ENCODE measurements at regions not wholly inside any gene's neighbourhood (a gene's known extent, or its start where the extent isn't known, plus 50 kb on each side); places are given as distances from the start of the nearest gene placed in this dataset.
"Not testable (repeated sequence)": the region's sequence is repeated elsewhere in the genome, so short reads cannot be mapped to it uniquely, and the experiment has no call there.

- DNase-seq (ENCODE audit: low read depth in 1 of 2, low spot score in 1 of 2) = no peak
These were observed 117.8 kb upstream of the ENPP6 start for GRCh38 chr4:184335520-184335919.

GRCh38 chr4:184333446-184333845 is 115.8 kb upstream of the ENPP6 start:
- DNase-seq (ENCODE audit: low read depth in 1 of 2, low spot score in 1 of 2) = not testable (repeated sequence)

- no peak for DNase-seq (ENCODE audit: low read depth in 1 of 2, low spot score in 1 of 2)
These were observed 113.8 kb upstream of the ENPP6 start for GRCh38 chr4:184331268-184331995.

GRCh38 chr4:184330517-184331094 is 112.9 kb upstream of the ENPP6 start:
- DNase-seq (ENCODE audit: low read depth in 1 of 2, low spot score in 1 of 2) = not testable (repeated sequence)

GRCh38 chr4:184329659-184330400 is 112.2 kb upstream of the ENPP6 start:
- no peak for DNase-seq (ENCODE audit: low read depth in 1 of 2, low spot score in 1 of 2)

- no peak for DNase-seq (ENCODE audit: low read depth in 1 of 2, low spot score in 1 of 2)
These were observed 111.6 kb upstream of the ENPP6 start for GRCh38 chr4:184329235-184329634.

GRCh38 chr4:184328022-184328736 is 110.5 kb upstream of the ENPP6 start:
- DNase-seq (ENCODE audit: low read depth in 1 of 2, low spot score in 1 of 2) = peak in 1 of 2 donors; percentile 45

GRCh38 chr4:184324939-184325477 is 107.3 kb upstream of the ENPP6 start:
- no peak for DNase-seq (ENCODE audit: low read depth in 1 of 2, low spot score in 1 of 2)

- no peak for DNase-seq (ENCODE audit: low read depth in 1 of 2, low spot score in 1 of 2)
These were observed 104.8 kb upstream of the ENPP6 start for GRCh38 chr4:184322328-184323025.

DNA sequence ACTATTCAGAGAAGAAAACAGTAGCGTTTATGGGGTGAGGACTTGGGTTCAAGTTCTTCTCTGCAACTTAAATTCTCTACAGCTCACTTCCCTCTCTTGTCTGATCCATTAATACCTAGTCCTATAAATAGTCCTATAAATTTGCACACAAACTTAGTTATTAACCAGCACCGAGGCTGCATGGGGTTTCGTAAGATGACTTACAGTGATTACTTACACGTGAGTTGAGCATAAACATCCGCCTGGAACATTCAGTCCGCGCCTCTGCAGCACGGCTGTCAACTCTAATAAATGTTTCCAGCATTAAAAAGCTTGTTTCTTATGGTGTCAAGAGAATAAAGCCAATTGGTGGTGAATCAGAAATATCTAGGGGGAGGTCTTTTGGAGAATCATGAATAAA is 103.0 kb upstream of the ENPP6 start:
- no peak for DNase-seq (ENCODE audit: low read depth in 1 of 2, low spot score in 1 of 2)

DNA sequence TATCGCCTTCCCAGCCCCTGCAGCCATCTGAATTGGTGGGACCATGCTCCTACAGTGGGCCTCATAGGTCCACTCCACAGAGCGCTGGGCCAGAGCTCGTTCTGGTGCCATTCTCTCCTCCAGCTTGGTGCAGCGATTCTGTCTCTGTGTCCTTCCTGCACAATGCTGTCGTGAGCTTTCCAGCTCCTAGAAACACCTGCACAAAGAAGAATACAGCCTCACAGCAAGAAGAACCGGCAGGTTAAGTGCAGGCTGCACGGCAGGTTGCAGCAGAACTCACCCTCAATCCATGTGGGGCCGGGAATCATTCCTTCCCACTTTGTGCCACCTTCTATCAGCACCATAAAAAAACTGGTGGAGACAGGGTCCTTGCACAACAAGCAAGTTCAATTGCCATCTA is 101.2 kb upstream of the ENPP6 start:
- DNase-seq (ENCODE audit: low read depth in 1 of 2, low spot score in 1 of 2) = no peak

- no peak for DNase-seq (ENCODE audit: low read depth in 1 of 2, low spot score in 1 of 2)
These were observed 99.7 kb upstream of the ENPP6 start for GRCh38 chr4:184317234-184317918.

GRCh38 chr4:184316821-184317220 is 99.1 kb upstream of the ENPP6 start:
- no peak for DNase-seq (ENCODE audit: low read depth in 1 of 2, low spot score in 1 of 2)

- DNase-seq (ENCODE audit: low read depth in 1 of 2, low spot score in 1 of 2) = no peak
These were observed 98.1 kb upstream of the ENPP6 start for GRCh38 chr4:184315675-184316359.

DNA sequence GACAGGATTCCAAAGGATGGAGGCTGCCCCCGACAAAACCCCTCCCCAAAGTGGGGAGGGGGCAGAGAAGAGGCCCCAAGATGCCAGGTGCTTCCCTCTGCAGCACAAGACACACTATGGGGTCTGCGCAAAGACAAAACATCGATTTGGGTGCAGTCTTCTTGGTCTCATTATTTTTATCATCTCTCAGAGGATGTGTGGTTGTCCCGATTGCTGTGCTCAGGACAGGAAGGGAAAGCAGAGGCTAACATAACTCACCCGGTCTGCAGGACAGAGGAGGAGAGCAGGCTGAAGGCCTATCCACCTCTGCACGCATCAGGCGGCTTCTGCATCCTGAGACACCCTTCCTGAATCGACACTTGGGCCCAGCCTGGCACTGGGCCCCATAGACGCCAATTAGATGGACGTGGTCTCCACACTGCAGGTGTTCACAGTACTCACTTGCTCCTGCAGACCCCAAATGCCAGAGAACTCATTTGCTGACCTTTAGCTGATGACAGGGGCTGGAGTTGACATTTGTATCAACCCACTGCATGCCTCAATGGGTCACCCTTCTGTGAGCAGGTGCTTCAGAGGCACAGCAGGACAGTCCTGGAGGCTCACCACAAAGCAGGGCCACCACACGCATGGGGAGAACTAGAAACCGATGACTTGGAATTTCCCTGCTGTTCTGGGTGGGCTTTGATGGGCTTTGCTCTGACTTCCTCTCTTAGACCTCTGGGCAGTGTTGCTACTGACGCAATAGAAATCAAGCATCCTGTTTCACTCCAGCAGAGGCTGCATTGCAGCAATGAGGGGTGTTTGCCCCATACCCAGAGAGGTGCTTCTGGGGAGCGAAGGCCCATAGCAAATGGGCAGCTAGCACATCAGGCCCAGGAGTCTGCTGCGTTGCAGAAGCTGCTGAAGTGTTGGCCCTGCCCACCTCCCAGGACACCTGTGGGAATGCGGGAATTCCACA is 96.3 kb upstream of the ENPP6 start:
- DNase-seq (ENCODE audit: low read depth in 1 of 2, low spot score in 1 of 2) = no peak

DNA sequence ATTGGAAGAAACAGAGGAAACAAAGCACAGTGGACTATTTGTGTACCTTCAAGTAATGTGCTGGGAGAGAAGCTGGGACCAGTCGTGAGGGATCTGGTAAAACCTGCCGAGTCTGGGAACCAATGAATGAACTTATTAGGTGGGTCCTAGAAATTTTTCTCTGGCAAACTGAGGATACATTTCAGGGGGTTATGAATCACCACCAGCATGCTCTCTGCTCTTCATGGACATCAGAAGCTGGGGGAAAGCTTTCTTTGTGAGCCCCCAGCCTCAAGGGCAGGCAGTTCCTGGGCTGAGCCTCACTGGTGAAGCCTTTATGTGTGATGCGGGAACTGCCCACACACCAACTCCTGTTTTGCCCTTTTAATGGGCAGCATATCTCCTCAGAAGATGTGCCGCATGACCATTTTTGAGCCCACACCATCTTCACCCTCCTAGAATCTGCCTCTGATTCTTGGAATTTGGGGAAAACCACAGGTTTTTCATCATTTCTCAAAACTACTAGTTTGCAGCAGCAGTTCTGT is 95.4 kb upstream of the ENPP6 start:
- no peak for DNase-seq (ENCODE audit: low read depth in 1 of 2, low spot score in 1 of 2)

DNA sequence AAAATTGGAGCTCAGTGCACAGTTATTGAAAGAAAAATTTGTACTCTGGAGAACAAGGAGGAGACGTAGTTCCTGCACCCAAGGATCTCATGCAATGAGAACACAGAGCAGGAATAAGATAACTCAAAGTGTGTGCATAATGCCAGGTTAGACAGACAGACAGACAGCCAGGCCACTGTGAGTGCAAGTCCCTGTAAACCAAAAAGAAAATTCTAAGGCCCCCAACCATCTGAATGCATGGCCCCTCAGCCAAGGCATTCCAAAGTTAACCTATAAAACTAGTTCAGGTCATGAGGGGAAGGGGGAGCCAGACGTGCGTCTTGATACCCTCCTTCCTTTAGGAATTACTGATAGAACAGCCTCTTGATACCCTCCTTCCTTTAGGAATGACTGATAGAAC is 94.5 kb upstream of the ENPP6 start:
- no peak for DNase-seq (ENCODE audit: low read depth in 1 of 2, low spot score in 1 of 2)
